Activated CD8-positive, alpha-beta T cell treated with anti-CD3 and anti-CD28 coated beads for 36 hours (primary cell): ENCODE measurements at regions not wholly inside any gene's neighbourhood (a gene's known extent, or its start where the extent isn't known, plus 50 kb on each side); places are given as distances from the start of the nearest gene placed in this dataset.

Experiments used
- ATAC-seq: fragments of 200-7000 bp; cut with Tn5 transposase; one replicate; pipeline ENCODE4 v1.10.0; 2021; ENCODE audit warnings: mild to moderate bottlenecking, moderate library complexity
- CTCF ChIA-PET: fragments of 350-600 bp; sonication (Branson Sonifier 250); formaldehyde crosslinking; loops from one replicate; lab custom pipeline; 2021; ENCODE audit warnings: antibody characterized with exemption; lab: Charles Lee
- POLR2A ChIA-PET: fragments of 350-600 bp; sonication (Branson Sonifier 250); formaldehyde crosslinking; loops from one replicate; lab custom pipeline; 2021; ENCODE audit warnings: antibody characterized with exemption; lab: Charles Lee
- DNase-seq: peaks from one replicate; pipeline ENCODE4 v3.0.0-alpha.2; 2020
- H3K27ac Mint-ChIP-seq: one replicate; pipeline ENCODE4 v1.8.0; 2021; ENCODE audit warnings: mild to moderate bottlenecking, mixed read lengths
- H3K27me3 Mint-ChIP-seq: one replicate; pipeline ENCODE4 v1.8.0; 2021; ENCODE audit warnings: mixed read lengths
- H3K36me3 Mint-ChIP-seq: one replicate; pipeline ENCODE4 v1.8.0; 2021; ENCODE audit warnings: low read depth, mixed read lengths
- H3K4me1 Mint-ChIP-seq: one replicate; pipeline ENCODE4 v1.8.0; 2021; ENCODE audit warnings: low read depth, mixed read lengths
- H3K4me3 Mint-ChIP-seq: one replicate; pipeline ENCODE4 v1.8.0; 2021; ENCODE audit warnings: mild to moderate bottlenecking, moderate library complexity, mixed read lengths
- H3K9me3 Mint-ChIP-seq: one replicate; pipeline ENCODE4 v1.8.0; 2021; ENCODE audit warnings: mixed read lengths
- intact Hi-C: fragments of 100-400 bp; cut with micrococcal nuclease; formaldehyde crosslinking; loops from one replicate; pipeline ENCODE4 v1.10.0; 2022
- TF ChIP-seq, protein P1 (sequence below): fragments of 200-600 bp; IDR thresholded peaks from one replicate; pipeline ENCODE4 v1.8.0; 2022; ENCODE audit warnings: antibody characterized with exemption, mild to moderate bottlenecking

DNA sequence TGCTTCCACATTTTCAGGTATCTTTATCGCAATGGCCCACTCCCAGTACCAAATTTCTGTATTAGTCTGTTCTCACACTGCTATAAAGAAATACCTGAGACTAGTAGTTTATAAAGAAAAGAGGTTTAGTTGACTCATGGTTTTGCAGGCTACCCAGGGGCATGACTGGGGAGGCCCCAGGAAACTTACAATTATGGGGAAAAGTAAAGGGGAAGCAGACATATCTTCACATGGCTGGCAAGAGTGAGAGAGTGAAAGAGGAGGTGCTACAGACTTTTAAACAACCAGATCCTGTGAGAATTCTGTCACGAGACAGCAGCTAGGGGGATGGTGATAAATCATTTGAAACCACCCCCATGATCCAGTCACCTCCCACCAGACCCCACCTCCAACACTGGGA is 238.2 kb upstream of the DMAC1 start:
- ChIA-PET POLR2A (no interaction called here), CTCF (no interaction called here)
- no peak overlapping the region for H3K4me3 Mint-ChIP-seq

DNA sequence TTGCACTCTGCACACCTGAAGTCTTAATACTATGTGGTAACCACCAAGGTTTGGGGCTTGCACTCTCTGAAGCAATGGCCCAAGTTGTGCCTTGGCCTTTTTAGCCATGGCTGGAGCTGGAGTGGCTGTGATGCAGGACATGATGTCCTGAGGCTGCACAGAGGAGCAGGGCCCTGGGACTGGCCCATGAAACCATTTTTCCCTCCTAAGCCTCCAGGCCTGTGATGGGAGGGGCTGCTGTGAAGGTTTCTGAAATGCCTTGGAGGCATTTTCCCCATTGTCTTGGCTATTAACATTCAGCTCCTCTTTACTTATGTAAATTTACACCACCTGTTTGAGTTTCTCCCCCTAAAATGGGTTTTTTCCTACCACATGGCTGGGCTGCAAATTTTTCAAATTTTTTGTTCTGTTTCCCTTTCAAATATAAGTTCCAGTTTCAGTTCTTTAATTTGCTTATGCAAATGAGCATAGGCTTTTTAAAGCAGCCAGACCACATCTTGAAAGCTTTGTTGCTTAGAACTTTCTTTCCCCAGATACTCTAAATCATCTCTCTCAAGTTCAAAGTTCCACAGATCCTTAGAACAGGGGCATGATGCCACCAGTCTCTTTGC is 237.4 kb upstream of the DMAC1 start:
- no peak overlapping the region for H3K4me3 Mint-ChIP-seq
- TF ChIP-seq, protein P1, sequence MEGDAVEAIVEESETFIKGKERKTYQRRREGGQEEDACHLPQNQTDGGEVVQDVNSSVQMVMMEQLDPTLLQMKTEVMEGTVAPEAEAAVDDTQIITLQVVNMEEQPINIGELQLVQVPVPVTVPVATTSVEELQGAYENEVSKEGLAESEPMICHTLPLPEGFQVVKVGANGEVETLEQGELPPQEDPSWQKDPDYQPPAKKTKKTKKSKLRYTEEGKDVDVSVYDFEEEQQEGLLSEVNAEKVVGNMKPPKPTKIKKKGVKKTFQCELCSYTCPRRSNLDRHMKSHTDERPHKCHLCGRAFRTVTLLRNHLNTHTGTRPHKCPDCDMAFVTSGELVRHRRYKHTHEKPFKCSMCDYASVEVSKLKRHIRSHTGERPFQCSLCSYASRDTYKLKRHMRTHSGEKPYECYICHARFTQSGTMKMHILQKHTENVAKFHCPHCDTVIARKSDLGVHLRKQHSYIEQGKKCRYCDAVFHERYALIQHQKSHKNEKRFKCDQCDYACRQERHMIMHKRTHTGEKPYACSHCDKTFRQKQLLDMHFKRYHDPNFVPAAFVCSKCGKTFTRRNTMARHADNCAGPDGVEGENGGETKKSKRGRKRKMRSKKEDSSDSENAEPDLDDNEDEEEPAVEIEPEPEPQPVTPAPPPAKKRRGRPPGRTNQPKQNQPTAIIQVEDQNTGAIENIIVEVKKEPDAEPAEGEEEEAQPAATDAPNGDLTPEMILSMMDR: no peak
- DNase-seq (no peak), ATAC-seq (no peak)
- ChIA-PET CTCF (no interaction called here), POLR2A (no interaction called here)
- H3K27me3 Mint-ChIP-seq: no peaks in the 10 kb centered on the region
- H3K9me3 Mint-ChIP-seq: peaks cover 21% of the 10 kb centered on the region
- peaks cover 8% of the 10 kb centered on the region for H3K36me3 Mint-ChIP-seq
- no peak overlapping the region for H3K27ac Mint-ChIP-seq
- intact Hi-C loops: no loop called here
- H3K4me1 Mint-ChIP-seq: no peaks in the 10 kb centered on the region

More for the DNA sequence above, 238.2 kb upstream of the DMAC1 start:
- Mint-ChIP-seq H3K27ac (no peak overlapping the region), H3K36me3 (peaks cover 10% of the 10 kb centered on the region), H3K9me3 (peaks cover 23% of the 10 kb centered on the region), H3K4me1 (no peaks in the 10 kb centered on the region), H3K27me3 (no peaks in the 10 kb centered on the region)
- ATAC-seq: no peak
- DNase-seq: no peak
- intact Hi-C loops: no loop called here
- TF ChIP-seq, protein P1: no peak

DNA sequence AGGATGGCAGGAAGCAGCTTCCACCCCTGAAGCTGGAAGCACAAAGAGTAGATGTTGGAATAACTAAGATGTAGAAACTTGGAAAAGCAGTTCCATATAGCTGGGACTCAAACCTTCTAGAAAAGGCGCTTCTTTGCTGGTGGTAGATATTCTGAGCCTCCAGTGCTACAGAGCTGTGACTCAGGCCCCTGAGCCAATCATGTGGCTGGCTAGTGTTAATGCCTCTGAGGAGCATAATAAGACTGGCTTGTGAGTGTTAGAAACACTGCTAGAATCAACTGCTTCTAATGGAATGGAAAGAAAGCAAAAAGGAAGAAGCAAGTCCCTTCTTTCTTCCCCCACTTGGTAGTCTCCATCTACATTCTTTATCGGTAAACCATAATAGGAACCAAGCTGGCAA is 234.2 kb upstream of the DMAC1 start:
- TF ChIP-seq, protein P1: no peak
- H3K4me1 Mint-ChIP-seq: peaks cover 4% of the 10 kb centered on the region
- peaks cover 8% of the 10 kb centered on the region for H3K9me3 Mint-ChIP-seq
- H3K36me3 Mint-ChIP-seq: peaks cover 8% of the 10 kb centered on the region
- DNase-seq: no peak
- H3K27ac Mint-ChIP-seq: no peak overlapping the region
- H3K27me3 Mint-ChIP-seq: no peaks in the 10 kb centered on the region
- intact Hi-C loops: no loop called here
- ChIA-PET CTCF (no interaction called here), POLR2A (no interaction called here)
- no peak for ATAC-seq
- no peak overlapping the region for H3K4me3 Mint-ChIP-seq

DNA sequence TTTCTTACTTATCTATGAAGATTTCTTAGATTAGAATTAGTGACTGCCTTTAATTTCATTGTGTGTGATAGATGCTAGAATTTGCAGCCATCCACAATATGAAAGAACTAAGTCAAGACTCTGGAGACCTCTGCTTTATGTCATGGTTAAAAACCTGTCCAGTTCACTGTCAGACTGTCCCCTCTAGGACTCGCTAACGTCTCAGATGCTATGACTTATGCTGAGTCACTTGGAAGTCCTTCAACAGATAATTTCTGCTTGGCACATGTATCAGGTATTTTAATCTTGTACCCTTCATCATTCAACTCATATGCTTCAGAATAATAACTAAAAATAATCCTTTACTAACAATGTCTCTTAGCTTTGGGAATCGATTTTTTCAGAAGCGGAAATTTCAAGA is 230.5 kb upstream of the DMAC1 start:
- intact Hi-C loops: no loop called here
- Mint-ChIP-seq H3K4me1 (peaks cover 4% of the 10 kb centered on the region), H3K27ac (no peak overlapping the region), H3K36me3 (no peaks in the 10 kb centered on the region), H3K4me3 (no peak overlapping the region), H3K9me3 (no peaks in the 10 kb centered on the region), H3K27me3 (no peaks in the 10 kb centered on the region)
- ChIA-PET POLR2A (no interaction called here), CTCF (interaction anchor here (0.6 to 0.8 kb wide), 3 partner anchors 10 to 27 kb away, joined by 3 to 4 read pairs (median 3); no protein-coding TSS in a partner anchor)
- TF ChIP-seq, protein P1: no peak
- ATAC-seq: no peak
- DNase-seq: no peak

DNA sequence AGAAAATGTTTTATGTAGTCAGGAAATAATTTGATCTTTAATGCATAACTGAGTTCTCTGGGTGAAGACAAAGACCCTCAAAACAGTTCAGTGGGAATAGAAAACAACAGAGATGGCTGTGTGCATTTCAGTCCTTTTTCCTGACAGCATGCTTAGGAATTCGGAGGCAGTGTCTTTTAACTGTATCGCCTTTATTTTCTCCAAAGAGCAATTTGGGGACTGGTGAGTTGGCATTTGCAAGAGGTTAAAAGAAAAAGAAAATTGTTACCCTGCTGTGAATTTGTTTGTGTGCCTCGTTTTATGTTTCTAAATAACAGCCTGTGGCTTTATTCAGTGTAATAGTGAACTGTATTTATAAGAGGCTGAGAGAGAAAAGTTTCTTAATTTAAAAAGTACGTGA is 227.8 kb upstream of the DMAC1 start:
- DNase-seq (no peak), ATAC-seq (no peak)
- Mint-ChIP-seq H3K9me3 (peaks cover 2% of the 10 kb centered on the region), H3K27ac (no peak overlapping the region), H3K4me1 (peaks cover 4% of the 10 kb centered on the region), H3K27me3 (no peaks in the 10 kb centered on the region), H3K4me3 (no peak overlapping the region), H3K36me3 (no peaks in the 10 kb centered on the region)
- TF ChIP-seq, protein P1: no peak
- intact Hi-C loops: loop anchor here (10.0 kb wide), 1 partner anchor 67 kb away; no protein-coding TSS in a partner anchor
- ChIA-PET CTCF (no interaction called here), POLR2A (no interaction called here)
